WTC11 (cell line): ENCODE measurements at regions not wholly inside any gene's neighbourhood (a gene's known extent, or its start where the extent isn't known, plus 50 kb on each side); places are given as distances from the start of the nearest gene placed in this dataset.
"Not testable (repeated sequence)": the region's sequence is repeated elsewhere in the genome, so short reads cannot be mapped to it uniquely, and the experiment has no call there.

Source experiments
- ATAC-seq: fragments of 200-7000 bp; cut with Tn5 transposase; 2 replicates; pipeline ENCODE4 v1.10.0; 2021; ENCODE audit warnings: mild to moderate bottlenecking, moderate library complexity
- CTCF ChIA-PET: fragments of 300-600 bp; sonication (Branson Sonifier 250); formaldehyde crosslinking; loops from one replicate; lab custom pipeline; 2021; ENCODE audit warnings: antibody characterized with exemption; lab: Charles Lee
- POLR2A ChIA-PET: fragments of 350-600 bp; sonication (Branson Sonifier 250); formaldehyde crosslinking; loops from one replicate; lab custom pipeline; 2021; ENCODE audit warnings: antibody characterized with exemption; lab: Charles Lee
- DNase-seq: peaks from one replicate; pipeline ENCODE4 v3.0.0; 2021; ENCODE audit warnings: low spot score
- H3K27ac Mint-ChIP-seq: 2 replicates; pipeline ENCODE4 v1.8.0; 2021; ENCODE audit warnings: mixed read lengths
- H3K27me3 Mint-ChIP-seq: 2 replicates; pipeline ENCODE4 v1.8.0; 2021; ENCODE audit warnings: low read depth, mild to moderate bottlenecking, moderate library complexity, mixed read lengths
- H3K36me3 Mint-ChIP-seq: 2 replicates; pipeline ENCODE4 v1.8.0; 2021; ENCODE audit warnings: mixed read lengths
- H3K4me1 Mint-ChIP-seq: 2 replicates; pipeline ENCODE4 v1.8.0; 2022; ENCODE audit warnings: mixed read lengths
- H3K4me3 Mint-ChIP-seq: 2 replicates; pipeline ENCODE4 v1.8.0; 2021; ENCODE audit warnings: mild to moderate bottlenecking, moderate library complexity, mixed read lengths
- H3K9me3 Mint-ChIP-seq: 2 replicates; pipeline ENCODE4 v1.8.0; 2021; ENCODE audit warnings: mixed read lengths
- ATF6 ChIP-seq: sonication (generic); formaldehyde crosslinking; IDR thresholded peaks from 2 replicates; pipeline ENCODE4 v1.8.1; 2023; ENCODE audit warnings: mild to moderate bottlenecking, missing genetic modification reagents
- CBFB ChIP-seq: sonication (generic); formaldehyde crosslinking; IDR thresholded peaks from 2 replicates; pipeline ENCODE4 v1.8.1; 2022; ENCODE audit warnings: mild to moderate bottlenecking, low read depth, missing genetic modification reagents
- CREB1 ChIP-seq: sonication (generic); formaldehyde crosslinking; IDR thresholded peaks from 2 replicates; pipeline ENCODE4 v1.8.0; 2023; ENCODE audit warnings: mild to moderate bottlenecking, missing genetic modification reagents
- CREM ChIP-seq: sonication (generic); formaldehyde crosslinking; IDR thresholded peaks from 2 replicates; pipeline ENCODE4 v1.8.1; 2022; ENCODE audit warnings: mild to moderate bottlenecking, missing genetic modification reagents, moderate library complexity
- CTCF ChIP-seq: fragments of 200-600 bp; IDR thresholded peaks from 2 replicates; pipeline ENCODE4 v1.8.0; 2022; ENCODE audit warnings: antibody characterized with exemption
- FOXK1 ChIP-seq: sonication (generic); formaldehyde crosslinking; IDR thresholded peaks from 2 replicates; pipeline ENCODE4 v1.8.0; 2022; ENCODE audit warnings: mild to moderate bottlenecking, moderate library complexity, missing genetic modification reagents
- FOXP1 ChIP-seq: sonication (generic); formaldehyde crosslinking; IDR thresholded peaks from 2 replicates; pipeline ENCODE4 v1.8.0; 2022; ENCODE audit warnings: missing genetic modification reagents, mild to moderate bottlenecking, moderate library complexity, borderline replicate concordance
- GRHL2 ChIP-seq: fragments of 250-450 bp; sonication (Bioruptor Pico); IDR thresholded peaks from 2 replicates; pipeline ENCODE4 v1.8.0; 2022; ENCODE audit warnings: mild to moderate bottlenecking, moderate library complexity; ENCODE audit not compliant: insufficient replicate concordance, severe bottlenecking
- GTF2I ChIP-seq: fragments of 250-450 bp; sonication (Bioruptor Pico); conservative IDR thresholded peaks from 2 replicates; pipeline ENCODE4 v1.4.0; 2021; ENCODE audit warnings: mild to moderate bottlenecking
- MLX ChIP-seq: sonication (generic); formaldehyde crosslinking; IDR thresholded peaks from 2 replicates; pipeline ENCODE4 v1.8.1; 2023; ENCODE audit warnings: mild to moderate bottlenecking, missing genetic modification reagents, moderate library complexity
- NR1H2 ChIP-seq: sonication (generic); formaldehyde crosslinking; IDR thresholded peaks from 2 replicates; pipeline ENCODE4 v1.9.0; 2021; ENCODE audit warnings: mild to moderate bottlenecking, moderate library complexity, missing genetic modification reagents
- RELA ChIP-seq: sonication (generic); formaldehyde crosslinking; IDR thresholded peaks from 2 replicates; pipeline ENCODE4 v1.8.1; 2022; ENCODE audit warnings: missing genetic modification reagents, mild to moderate bottlenecking, borderline replicate concordance
- SMAD4 ChIP-seq: sonication (generic); formaldehyde crosslinking; IDR thresholded peaks from 2 replicates; pipeline ENCODE4 v1.8.0; 2022; ENCODE audit warnings: mild to moderate bottlenecking, missing genetic modification reagents
- TCF7 ChIP-seq: sonication (generic); formaldehyde crosslinking; IDR thresholded peaks from 2 replicates; pipeline ENCODE4 v1.8.0; 2022; ENCODE audit warnings: mild to moderate bottlenecking, low read depth, missing genetic modification reagents, moderate library complexity
- TP53 ChIP-seq: sonication (generic); formaldehyde crosslinking; IDR thresholded peaks from 2 replicates; pipeline ENCODE4 v1.8.1; 2023; ENCODE audit warnings: mild to moderate bottlenecking, missing genetic modification reagents
- ZNF121 ChIP-seq: sonication (generic); formaldehyde crosslinking; IDR thresholded peaks from 2 replicates; pipeline ENCODE4 v1.8.0; 2023; ENCODE audit warnings: missing genetic modification reagents
- ZNF423 ChIP-seq: fragments of 250-450 bp; sonication (Bioruptor Pico); IDR thresholded peaks from 2 replicates; pipeline ENCODE4 v2.1.2; 2022; ENCODE audit warnings: mild to moderate bottlenecking, moderate library complexity
- TF ChIP-seq, protein P1 (sequence below): sonication (generic); formaldehyde crosslinking; IDR thresholded peaks from 2 replicates; pipeline ENCODE4 v1.8.1; 2023; ENCODE audit warnings: mild to moderate bottlenecking, missing genetic modification reagents
- TF ChIP-seq, protein P2 (sequence below): sonication (generic); formaldehyde crosslinking; IDR thresholded peaks from 2 replicates; pipeline ENCODE4 v1.8.1; 2022; ENCODE audit warnings: low read depth, mild to moderate bottlenecking, moderate library complexity, missing genetic modification reagents, borderline replicate concordance
- TF ChIP-seq, protein P3 (sequence below): fragments of 250-450 bp; sonication (Bioruptor Pico); IDR thresholded peaks from 2 replicates; pipeline ENCODE4 v2.1.2; 2022; ENCODE audit warnings: mild to moderate bottlenecking, moderate library complexity
- TF ChIP-seq, protein P4 (sequence below): sonication (generic); formaldehyde crosslinking; IDR thresholded peaks from 2 replicates; pipeline ENCODE4 v1.8.1; 2022; ENCODE audit warnings: mild to moderate bottlenecking, moderate library complexity, missing genetic modification reagents

- H3K27ac Mint-ChIP-seq = no peak overlapping the region
- POLR2A ChIA-PET = no interaction called here
- ATAC-seq = no peak
Measured at GRCh38 chr6:121630716-121631115, 195.3 kb downstream of the GJA1 start.

DNA sequence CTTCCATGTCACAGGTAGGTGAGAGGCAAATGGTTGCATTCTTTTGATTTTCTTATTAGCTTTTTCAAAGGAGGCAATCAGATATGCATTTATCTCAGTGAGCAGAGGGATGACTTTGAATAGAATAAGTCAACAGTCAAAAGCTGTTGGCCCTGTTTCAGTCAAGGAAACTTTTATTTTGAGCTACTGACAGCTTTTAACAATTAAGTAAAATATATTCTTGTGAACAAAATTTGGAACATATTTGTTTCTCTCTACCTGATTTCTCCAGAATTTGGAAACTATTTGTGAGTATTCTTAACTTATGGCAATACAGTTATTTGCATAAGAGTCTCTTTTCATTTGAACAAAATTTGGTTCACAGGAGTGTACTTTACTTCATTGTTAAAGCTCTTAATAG is 196.3 kb downstream of the GJA1 start:
- H3K4me1 Mint-ChIP-seq, H3K4me3 Mint-ChIP-seq, H3K27me3 Mint-ChIP-seq, H3K27ac Mint-ChIP-seq, ATAC-seq, POLR2A ChIA-PET, DNase-seq: not testable (repeated sequence)
- Mint-ChIP-seq H3K9me3 (peaks cover 93% of the 10 kb centered on the region), H3K36me3 (peaks cover 92% of the 10 kb centered on the region)
- CTCF ChIA-PET = interaction anchor here (1.2 kb wide), 1 partner anchor 12 kb away, joined by 3 read pairs; no protein-coding TSS in a partner anchor

More at GRCh38 chr6:121630716-121631115, 195.3 kb downstream of the GJA1 start:
- Mint-ChIP-seq H3K27me3 (peaks cover 10% of the 10 kb centered on the region), H3K4me3 (no peak overlapping the region), H3K9me3 (peaks cover 93% of the 10 kb centered on the region), H3K36me3 (peaks cover 92% of the 10 kb centered on the region), H3K4me1 (no peaks in the 10 kb centered on the region; the same call in 1 of the 2 replicates)
- CTCF ChIA-PET = interaction anchor here (1.2 kb wide), 1 partner anchor 11 kb away, joined by 3 read pairs; no protein-coding TSS in a partner anchor
- TF ChIP-seq CBFB (no peak), TP53 (CRISPR knock-in tag) (no peak), TCF7 (CRISPR knock-in tag) (no peak), SMAD4 (CRISPR knock-in tag) (no peak), ZNF423 (no peak), ATF6 (CRISPR knock-in tag) (no peak), MLX (CRISPR knock-in tag) (no peak), GRHL2 (CRISPR knock-in tag) (no peak), FOXK1 (CRISPR knock-in tag) (no peak), GTF2I (CRISPR knock-in tag) (no peak), CREB1 (CRISPR knock-in tag) (no peak)
- TF ChIP-seq, protein P1, sequence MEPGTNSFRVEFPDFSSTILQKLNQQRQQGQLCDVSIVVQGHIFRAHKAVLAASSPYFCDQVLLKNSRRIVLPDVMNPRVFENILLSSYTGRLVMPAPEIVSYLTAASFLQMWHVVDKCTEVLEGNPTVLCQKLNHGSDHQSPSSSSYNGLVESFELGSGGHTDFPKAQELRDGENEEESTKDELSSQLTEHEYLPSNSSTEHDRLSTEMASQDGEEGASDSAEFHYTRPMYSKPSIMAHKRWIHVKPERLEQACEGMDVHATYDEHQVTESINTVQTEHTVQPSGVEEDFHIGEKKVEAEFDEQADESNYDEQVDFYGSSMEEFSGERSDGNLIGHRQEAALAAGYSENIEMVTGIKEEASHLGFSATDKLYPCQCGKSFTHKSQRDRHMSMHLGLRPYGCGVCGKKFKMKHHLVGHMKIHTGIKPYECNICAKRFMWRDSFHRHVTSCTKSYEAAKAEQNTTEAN (CRISPR knock-in tag) = no peak
- TF ChIP-seq, protein P2, sequence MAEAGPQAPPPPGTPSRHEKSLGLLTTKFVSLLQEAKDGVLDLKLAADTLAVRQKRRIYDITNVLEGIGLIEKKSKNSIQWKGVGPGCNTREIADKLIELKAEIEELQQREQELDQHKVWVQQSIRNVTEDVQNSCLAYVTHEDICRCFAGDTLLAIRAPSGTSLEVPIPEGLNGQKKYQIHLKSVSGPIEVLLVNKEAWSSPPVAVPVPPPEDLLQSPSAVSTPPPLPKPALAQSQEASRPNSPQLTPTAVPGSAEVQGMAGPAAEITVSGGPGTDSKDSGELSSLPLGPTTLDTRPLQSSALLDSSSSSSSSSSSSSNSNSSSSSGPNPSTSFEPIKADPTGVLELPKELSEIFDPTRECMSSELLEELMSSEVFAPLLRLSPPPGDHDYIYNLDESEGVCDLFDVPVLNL (CRISPR knock-in tag) = no peak
- TF ChIP-seq, protein P3, sequence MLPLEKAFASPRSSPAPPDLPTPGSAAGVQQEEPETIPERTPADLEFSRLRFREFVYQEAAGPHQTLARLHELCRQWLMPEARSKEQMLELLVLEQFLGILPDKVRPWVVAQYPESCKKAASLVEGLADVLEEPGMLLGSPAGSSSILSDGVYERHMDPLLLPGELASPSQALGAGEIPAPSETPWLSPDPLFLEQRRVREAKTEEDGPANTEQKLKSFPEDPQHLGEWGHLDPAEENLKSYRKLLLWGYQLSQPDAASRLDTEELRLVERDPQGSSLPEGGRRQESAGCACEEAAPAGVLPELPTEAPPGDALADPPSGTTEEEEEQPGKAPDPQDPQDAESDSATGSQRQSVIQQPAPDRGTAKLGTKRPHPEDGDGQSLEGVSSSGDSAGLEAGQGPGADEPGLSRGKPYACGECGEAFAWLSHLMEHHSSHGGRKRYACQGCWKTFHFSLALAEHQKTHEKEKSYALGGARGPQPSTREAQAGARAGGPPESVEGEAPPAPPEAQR (CRISPR knock-in tag) = no peak
- DNase-seq = no peak

DNA sequence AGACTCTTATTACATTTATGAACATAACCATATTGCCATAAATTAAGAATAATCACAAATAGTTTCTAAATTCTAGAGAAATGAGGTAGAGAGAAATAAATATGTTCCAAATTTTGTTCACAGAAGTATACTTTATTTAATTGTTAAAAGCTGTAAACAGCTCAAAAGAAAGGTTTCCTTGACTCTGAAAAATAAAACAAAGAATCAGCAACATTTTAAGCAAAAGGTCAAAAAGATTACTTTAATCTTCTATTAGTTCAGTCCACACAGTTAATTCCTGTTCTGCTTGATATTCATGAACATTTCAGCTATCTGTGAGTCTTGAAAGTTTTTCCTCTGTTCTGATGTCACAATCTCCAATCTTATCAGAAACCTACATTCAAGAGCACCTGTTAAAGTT is 197.9 kb downstream of the GJA1 start:
- Mint-ChIP-seq H3K4me3 (no peak overlapping the region), H3K4me1 (no peaks in the 10 kb centered on the region), H3K9me3 (peaks cover 89% of the 10 kb centered on the region), H3K36me3 (peaks cover 86% of the 10 kb centered on the region), H3K27me3 (peaks cover 2% of the 10 kb centered on the region; the same call in 1 of the 2 replicates), H3K27ac (no peak overlapping the region)
- POLR2A ChIA-PET = no interaction called here
- ATAC-seq (no peak), DNase-seq (no peak)
- CTCF ChIA-PET = no interaction called here
- TF ChIP-seq FOXP1 (CRISPR knock-in tag) (no peak), TP53 (CRISPR knock-in tag) (no peak), NR1H2 (no peak), GTF2I (CRISPR knock-in tag) (no peak), CTCF (no peak), SMAD4 (CRISPR knock-in tag) (no peak), RELA (CRISPR knock-in tag) (no peak), ZNF121 (no peak), CREM (CRISPR knock-in tag) (no peak)
- TF ChIP-seq, protein P2 (CRISPR knock-in tag) = no peak
- TF ChIP-seq, protein P4, sequence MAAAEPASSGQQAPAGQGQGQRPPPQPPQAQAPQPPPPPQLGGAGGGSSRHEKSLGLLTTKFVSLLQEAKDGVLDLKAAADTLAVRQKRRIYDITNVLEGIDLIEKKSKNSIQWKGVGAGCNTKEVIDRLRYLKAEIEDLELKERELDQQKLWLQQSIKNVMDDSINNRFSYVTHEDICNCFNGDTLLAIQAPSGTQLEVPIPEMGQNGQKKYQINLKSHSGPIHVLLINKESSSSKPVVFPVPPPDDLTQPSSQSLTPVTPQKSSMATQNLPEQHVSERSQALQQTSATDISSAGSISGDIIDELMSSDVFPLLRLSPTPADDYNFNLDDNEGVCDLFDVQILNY (CRISPR knock-in tag) = no peak
